PFSK-1 (cell line): ENCODE measurements at regions not wholly inside any gene's neighbourhood (a gene's known extent, or its start where the extent isn't known, plus 50 kb on each side); places are given as distances from the start of the nearest gene placed in this dataset.

ENCODE experiments used
- SIN3A ChIP-seq: IDR thresholded peaks from 2 replicates; pipeline ENCODE4 v1.6.1; 2012; ENCODE audit warnings: mild to moderate bottlenecking, low read length, moderate library complexity, borderline replicate concordance; ENCODE audit not compliant: insufficient read depth
- TAF1 ChIP-seq: IDR thresholded peaks from 2 replicates; pipeline ENCODE4 v1.6.1; 2012; ENCODE audit warnings: low read length, control low read depth, borderline replicate concordance; ENCODE audit not compliant: insufficient read depth

GRCh38 chr3:64998317-64998716 is 310.5 kb upstream of the ADAMTS9 start:
- TF ChIP-seq TAF1 (no peak), SIN3A (no peak)
